Esophagus muscularis mucosa (tissue), 4 donors: ENCODE measurements at regions not wholly inside any gene's neighbourhood (a gene's known extent, or its start where the extent isn't known, plus 50 kb on each side); places are given as distances from the start of the nearest gene placed in this dataset.

Experiments
- DNase-seq: peaks from one replicate; pipeline ENCODE4 v3.0.0-alpha.2; 2017; ENCODE audit errors: extremely low spot score
- H3K27ac ChIP-seq, 4 donors: fragments of 200-600 bp; sonication (generic); replicated peaks in 1 of 4; 1 replicate in 3 of 4; 2 replicates in 1 of 4; pipeline ENCODE4 v1.5.1; 2016 to 2019; ENCODE audit warnings: mild to moderate bottlenecking in 1 of 4
- H3K27me3 ChIP-seq, 4 donors: fragments of 200-600 bp; sonication (generic); one replicate each; pipeline versions ENCODE4 v1.5.1 to v1.6.0; 2016 to 2019
- H3K36me3 ChIP-seq, 4 donors: fragments of 200-600 bp; sonication (generic); one replicate each; pipeline ENCODE4 v1.5.1; 2016 to 2019
- H3K4me1 ChIP-seq, 4 donors: fragments of 200-600 bp; sonication (generic); one replicate each; pipeline ENCODE4 v1.5.1; 2016 to 2019
- H3K4me3 ChIP-seq, 4 donors: fragments of 200-600 bp; sonication (generic); 1 replicate in 2 of 4; 2 replicates in 2 of 4; pipeline ENCODE4 v1.5.1; 2016 to 2019; ENCODE audit warnings: mild to moderate bottlenecking in 4 of 4, moderate library complexity in 1 of 4
- H3K9me3 ChIP-seq, 4 donors: fragments of 200-600 bp; sonication (generic); 1 replicate in 3 of 4; 2 replicates in 1 of 4; pipeline ENCODE4 v1.5.1; 2016 to 2019
- CTCF ChIP-seq, 3 experiments: fragments of 200-600 bp in 2 of 3; fragments of 450-650 bp in 1 of 3; sonication (generic) in 2 of 3; IDR thresholded peaks; one replicate each; pipeline ENCODE4 v1.5.1; 2017 to 2019; ENCODE audit warnings: antibody characterized with exemption in 3 of 3, mild to moderate bottlenecking in 2 of 3, moderate library complexity in 1 of 3
- EP300 ChIP-seq: sonication (generic); formaldehyde crosslinking; IDR thresholded peaks from one replicate; pipeline ENCODE4 v1.6.1; 2017; ENCODE audit warnings: antibody characterized with exemption
- POLR2A ChIP-seq: fragments of 450-650 bp; IDR thresholded peaks from one replicate; pipeline ENCODE4 v1.6.1; 2017; ENCODE audit warnings: antibody characterized with exemption, moderate library complexity, mild to moderate bottlenecking, low read depth
- POLR2AphosphoS5 ChIP-seq, 2 donors: sonication (generic); formaldehyde crosslinking; IDR thresholded peaks; one replicate each; pipeline ENCODE4 v1.6.1; 2017; ENCODE audit warnings: antibody characterized with exemption in 2 of 2
- WGBS: methylation state at CpG from one replicate; pipeline ENCODE4 v1.1.5; 2018; 5-methylcytosine and 5-hydroxymethylcytosine counted together
- intact Hi-C: fragments of 100-400 bp; cut with DNase I; formaldehyde crosslinking; loops from one replicate; pipeline ENCODE4 v1.15.1; 2023

- Histone ChIP-seq H3K4me3 (no peak overlapping the region), H3K27ac (no peak overlapping the region)
- TF ChIP-seq EP300 (no peak), CTCF (IDR thresholded peaks at IDR 0.05) (no peak), POLR2AphosphoS5 (IDR thresholded peaks at IDR 0.05) (no peak), POLR2A (no peak)
Measured at GRCh38 chr4:54902976-54903375, 222.4 kb downstream of the KDR start.

GRCh38 chr4:54902271-54902670 lies 223.1 kb downstream of the KDR start:
- H3K4me1 ChIP-seq: no peaks in the 10 kb centered on the region
- 69% methylated on average over 1 of the region's 1 CpG for WGBS
- H3K36me3 ChIP-seq: no peaks in the 10 kb centered on the region
- H3K27ac ChIP-seq: no peak overlapping the region
- intact Hi-C loops: no loop called here
- H3K27me3 ChIP-seq: no peaks in the 10 kb centered on the region
- DNase-seq: peak; percentile 53
- TF ChIP-seq POLR2AphosphoS5 (IDR thresholded peaks at IDR 0.05) (no peak), EP300 (no peak), POLR2A (no peak), CTCF (IDR thresholded peaks at IDR 0.05) (no peak)
- H3K9me3 ChIP-seq: peaks cover 0 to 5% (median 0%) of the 10 kb centered on the region in 4 donors
- no peak overlapping the region for H3K4me3 ChIP-seq

More at GRCh38 chr4:54902976-54903375, 222.4 kb downstream of the KDR start:
- no peaks in the 10 kb centered on the region for H3K36me3 ChIP-seq
- no peak for DNase-seq
- H3K4me1 ChIP-seq: no peaks in the 10 kb centered on the region
- no peaks in the 10 kb centered on the region for H3K27me3 ChIP-seq
- intact Hi-C loops: no loop called here
- H3K9me3 ChIP-seq: peaks cover 0 to 5% (median 0%) of the 10 kb centered on the region in 4 donors
- 81% methylated on average over 3 of the region's 3 CpGs for WGBS

GRCh38 chr4:54901202-54901601 lies 224.2 kb downstream of the KDR start:
- H3K27ac ChIP-seq: no peak overlapping the region
- no peak overlapping the region for H3K4me3 ChIP-seq
- H3K27me3 ChIP-seq: no peaks in the 10 kb centered on the region
- no peak for DNase-seq
- H3K36me3 ChIP-seq: no peaks in the 10 kb centered on the region
- no peaks in the 10 kb centered on the region for H3K9me3 ChIP-seq
- H3K4me1 ChIP-seq: no peaks in the 10 kb centered on the region
- 100% methylated on average over 1 of the region's 1 CpG for WGBS
- intact Hi-C loops: no loop called here
- TF ChIP-seq EP300 (no peak), POLR2AphosphoS5 (IDR thresholded peaks at IDR 0.05) (no peak), POLR2A (no peak), CTCF (IDR thresholded peaks at IDR 0.05) (no peak)

- Histone ChIP-seq H3K9me3 (no peaks in the 10 kb centered on the region), H3K36me3 (no peaks in the 10 kb centered on the region), H3K27me3 (no peaks in the 10 kb centered on the region), H3K27ac (no peak overlapping the region), H3K4me1 (no peaks in the 10 kb centered on the region), H3K4me3 (no peak overlapping the region)
- DNase-seq: peak; percentile 53
- intact Hi-C loops: no loop called here
- WGBS: 54% methylated on average over 2 of the region's 2 CpGs
- TF ChIP-seq CTCF (IDR thresholded peaks at IDR 0.05): no peak
- no peak for TF ChIP-seq POLR2AphosphoS5 (IDR thresholded peaks at IDR 0.05)
- TF ChIP-seq POLR2A: no peak
- no peak for TF ChIP-seq EP300
Measured at GRCh38 chr4:54898656-54899340, 226.6 kb downstream of the KDR start.
